ENCODE measurements at regions not wholly inside any gene's neighbourhood (a gene's known extent, or its start where the extent isn't known, plus 50 kb on each side); places are given as distances from the start of the nearest gene placed in this dataset.

GRCh38 chr16:79838496-79839259 is 238.1 kb upstream of the MAF start (continued):
- TF ChIP-seq CREB1 (CRISPR knock-in tag; IDR thresholded peaks at IDR 0.05) = no peak
- TF ChIP-seq ZNF416 (CRISPR knock-in tag; IDR thresholded peaks at IDR 0.05) = no peak

GRCh38 chr16:79836144-79836543 is 235.6 kb upstream of the MAF start:
- Mint-ChIP-seq H3K4me3 (no peak overlapping the region), H3K4me1 (no peaks in the 10 kb centered on the region), H3K9me3 (0 out of 2 replicates have a peak, but pooled peaks cover 6% of the 10 kb centered on the region), H3K27ac (no peak overlapping the region), H3K36me3 (no peaks in the 10 kb centered on the region), H3K27me3 (ENCODE audit: low read depth) (no peaks in the 10 kb centered on the region)
- no peak for TF ChIP-seq STAT6 (CRISPR knock-in tag; conservative IDR thresholded peaks at IDR 0.05; ENCODE audit: low read depth)
- no peak for TF ChIP-seq SP1 (CRISPR knock-in tag; conservative IDR thresholded peaks at IDR 0.05)
- no peak for TF ChIP-seq SMAD3 (CRISPR knock-in tag; IDR thresholded peaks at IDR 0.05; ENCODE audit: borderline replicate concordance)
- no peak for TF ChIP-seq E2F5 (CRISPR knock-in tag; IDR thresholded peaks at IDR 0.05)
- no peak for TF ChIP-seq FOXP4 (CRISPR knock-in tag; IDR thresholded peaks at IDR 0.05)
- no peak for TF ChIP-seq ZNF232 (CRISPR knock-in tag; IDR thresholded peaks at IDR 0.05)
- TF ChIP-seq PRDM15 (CRISPR knock-in tag; IDR thresholded peaks at IDR 0.05) = no peak
- no peak for TF ChIP-seq ZSCAN18 (CRISPR knock-in tag; IDR thresholded peaks at IDR 0.05)
- TF ChIP-seq ZBTB21 (CRISPR knock-in tag; IDR thresholded peaks at IDR 0.05; ENCODE audit: borderline replicate concordance) = no peak
- no peak for TF ChIP-seq E2F4 (CRISPR knock-in tag; IDR thresholded peaks at IDR 0.05; ENCODE audit: borderline replicate concordance, low read depth)
- TF ChIP-seq AFF4 (CRISPR knock-in tag; IDR thresholded peaks at IDR 0.05; ENCODE audit: borderline replicate concordance) = no peak
- no peak for DNase-seq (ENCODE audit: low spot score)
- ATAC-seq = no peak
- ChIA-PET CTCF (interaction anchor here (0.8 kb wide), 1 partner anchor 12 kb away, joined by 3 read pairs; no protein-coding TSS in a partner anchor), POLR2A (no interaction called here)

Measured in WTC11 (cell line).